ENCODE measurements at regions not wholly inside any gene's neighbourhood (a gene's known extent, or its start where the extent isn't known, plus 50 kb on each side); places are given as distances from the start of the nearest gene placed in this dataset.

DNA sequence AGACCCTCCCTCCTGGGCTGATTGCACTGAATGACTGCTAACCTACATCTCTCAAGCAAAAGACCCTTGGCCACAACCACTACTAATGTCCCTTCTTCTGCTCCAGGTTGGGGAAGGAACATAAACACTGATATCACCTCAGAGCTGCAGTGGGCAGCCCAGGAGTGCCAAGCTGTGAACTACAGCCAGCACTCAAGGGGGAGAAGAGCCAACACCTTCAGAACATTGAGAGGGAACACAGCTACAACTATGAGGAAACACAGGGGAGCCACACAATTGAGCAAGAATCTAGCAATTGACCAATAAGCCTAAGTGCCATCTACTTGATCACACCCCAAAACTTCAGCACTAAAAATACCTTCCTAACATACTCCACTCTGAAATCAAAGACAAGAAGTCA is 222.8 kb downstream of the SPATA18 start:
- POLR2A ChIA-PET: no interaction called here
- no peak for DNase-seq (ENCODE audit: low read depth, low spot score)
- no peak overlapping the region for H3K4me3 ChIP-seq (ENCODE audit: low read depth, low read length)
- TF ChIP-seq, protein P1, sequence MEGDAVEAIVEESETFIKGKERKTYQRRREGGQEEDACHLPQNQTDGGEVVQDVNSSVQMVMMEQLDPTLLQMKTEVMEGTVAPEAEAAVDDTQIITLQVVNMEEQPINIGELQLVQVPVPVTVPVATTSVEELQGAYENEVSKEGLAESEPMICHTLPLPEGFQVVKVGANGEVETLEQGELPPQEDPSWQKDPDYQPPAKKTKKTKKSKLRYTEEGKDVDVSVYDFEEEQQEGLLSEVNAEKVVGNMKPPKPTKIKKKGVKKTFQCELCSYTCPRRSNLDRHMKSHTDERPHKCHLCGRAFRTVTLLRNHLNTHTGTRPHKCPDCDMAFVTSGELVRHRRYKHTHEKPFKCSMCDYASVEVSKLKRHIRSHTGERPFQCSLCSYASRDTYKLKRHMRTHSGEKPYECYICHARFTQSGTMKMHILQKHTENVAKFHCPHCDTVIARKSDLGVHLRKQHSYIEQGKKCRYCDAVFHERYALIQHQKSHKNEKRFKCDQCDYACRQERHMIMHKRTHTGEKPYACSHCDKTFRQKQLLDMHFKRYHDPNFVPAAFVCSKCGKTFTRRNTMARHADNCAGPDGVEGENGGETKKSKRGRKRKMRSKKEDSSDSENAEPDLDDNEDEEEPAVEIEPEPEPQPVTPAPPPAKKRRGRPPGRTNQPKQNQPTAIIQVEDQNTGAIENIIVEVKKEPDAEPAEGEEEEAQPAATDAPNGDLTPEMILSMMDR (IDR thresholded peaks at IDR 0.05; ENCODE audit: insufficient read depth, low read length, missing control alignments): no peak
- CTCF ChIA-PET: no interaction called here

- no peak for DNase-seq (ENCODE audit: low read depth, low spot score)
- TF ChIP-seq, protein P1 (IDR thresholded peaks at IDR 0.05; ENCODE audit: insufficient read depth, low read length, missing control alignments): no peak
- H3K4me3 ChIP-seq (ENCODE audit: low read depth, low read length): no peak overlapping the region
- POLR2A ChIA-PET: no interaction called here
- CTCF ChIA-PET: no interaction called here
Observed at GRCh38 chr4:52288212-52288855, 237.2 kb downstream of the SPATA18 start.

DNA sequence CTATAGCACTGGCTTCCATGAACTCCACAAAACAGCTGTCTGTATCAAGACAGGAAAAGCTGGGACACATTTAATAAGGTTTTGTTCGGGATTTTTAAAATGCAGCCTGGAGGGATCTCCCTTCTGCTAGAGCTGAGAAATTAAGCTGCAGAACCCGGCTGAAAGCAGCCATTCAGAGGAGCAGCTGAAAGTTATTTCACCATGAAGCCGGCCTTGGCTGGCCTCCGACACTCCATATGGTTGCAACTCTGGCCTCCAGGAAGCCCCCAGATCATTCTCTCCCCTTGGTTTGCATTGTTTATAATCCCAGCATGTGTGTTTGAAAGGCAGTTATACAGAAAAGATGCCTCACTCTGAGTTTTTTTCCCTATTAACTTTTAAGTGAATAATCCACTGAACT is 239.4 kb downstream of the SPATA18 start:
- CTCF ChIA-PET: no interaction called here
- H3K4me3 ChIP-seq (ENCODE audit: low read depth, low read length): no peak overlapping the region
- no peak for DNase-seq (ENCODE audit: low read depth, low spot score)

GRCh38 chr4:52292245-52292644 is 241.1 kb downstream of the SPATA18 start:
- TF ChIP-seq, protein P1 (IDR thresholded peaks at IDR 0.05; ENCODE audit: insufficient read depth, low read length, missing control alignments): no peak
- H3K4me3 ChIP-seq (ENCODE audit: low read depth, low read length): no peak overlapping the region
- ChIA-PET CTCF (no interaction called here), POLR2A (no interaction called here)
- no peak for DNase-seq (ENCODE audit: low read depth, low spot score)

More for the DNA sequence above, 239.4 kb downstream of the SPATA18 start:
- POLR2A ChIA-PET: no interaction called here
- TF ChIP-seq, protein P1 (IDR thresholded peaks at IDR 0.05; ENCODE audit: insufficient read depth, low read length, missing control alignments): no peak

- TF ChIP-seq, protein P1 (IDR thresholded peaks at IDR 0.05; ENCODE audit: insufficient read depth, low read length, missing control alignments): no peak
- no peak for DNase-seq (ENCODE audit: low read depth, low spot score)
- ChIA-PET CTCF (no interaction called here), POLR2A (no interaction called here)
- H3K4me3 ChIP-seq (ENCODE audit: low read depth, low read length): no peak overlapping the region
Observed at GRCh38 chr4:52296341-52296740, 245.2 kb downstream of the SPATA18 start.

- TF ChIP-seq, protein P1 (IDR thresholded peaks at IDR 0.05; ENCODE audit: insufficient read depth, low read length, missing control alignments): no peak
- H3K4me3 ChIP-seq (ENCODE audit: low read depth, low read length): no peak overlapping the region
- CTCF ChIA-PET: no interaction called here
- DNase-seq (ENCODE audit: low read depth, low spot score): no peak
- POLR2A ChIA-PET: no interaction called here
Observed at GRCh38 chr4:52298444-52298843, 247.3 kb downstream of the SPATA18 start.
